HL-60/S4 (cell line): ENCODE measurements at regions not wholly inside any gene's neighbourhood (a gene's known extent, or its start where the extent isn't known, plus 50 kb on each side); places are given as distances from the start of the nearest gene placed in this dataset.
"Not testable (repeated sequence)": the region's sequence is repeated elsewhere in the genome, so short reads cannot be mapped to it uniquely, and the experiment has no call there.

Experiments used
- in situ Hi-C: fragments of 300-500 bp; cut with MboI; formaldehyde crosslinking; loops from 2 replicates; pipeline ENCODE4 v1.14.3; 2022; ENCODE audit warnings: low sequenced_read_pairs

DNA sequence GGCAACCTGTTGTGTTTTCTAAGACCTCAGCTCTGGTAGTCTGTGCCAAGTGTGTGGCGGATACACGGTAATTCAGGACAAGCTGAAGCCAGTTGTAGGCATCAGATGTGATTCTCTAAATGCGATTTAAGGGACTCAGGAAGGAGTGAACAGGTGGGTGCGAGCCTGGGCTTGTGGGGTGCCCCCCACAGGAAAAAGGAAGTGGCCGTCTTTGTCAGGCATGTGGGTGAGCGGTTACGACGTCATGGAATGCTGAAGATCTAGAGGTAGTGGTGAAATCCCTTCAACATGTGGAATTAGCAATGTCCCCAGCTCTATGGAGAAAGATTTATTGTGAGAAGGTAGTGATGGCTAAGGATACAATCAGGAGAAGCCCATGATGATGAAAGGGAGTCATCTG, 95.1 kb upstream of the EXOC2 start:
- in situ Hi-C loops = loop anchor here (25.0 kb wide), 2 partner anchors 201 to 624 kb away; no protein-coding TSS in a partner anchor

- in situ Hi-C loops = loop anchor here (25.0 kb wide), 2 partner anchors 200 to 625 kb away; no protein-coding TSS in a partner anchor
Measured at GRCh38 chr6:786946-787763, 94.2 kb upstream of the EXOC2 start.

GRCh38 chr6:783966-784735, 91.2 kb upstream of the EXOC2 start:
- in situ Hi-C loops = loop anchor here (25.0 kb wide), 2 partner anchors 197 to 628 kb away; no protein-coding TSS in a partner anchor

DNA sequence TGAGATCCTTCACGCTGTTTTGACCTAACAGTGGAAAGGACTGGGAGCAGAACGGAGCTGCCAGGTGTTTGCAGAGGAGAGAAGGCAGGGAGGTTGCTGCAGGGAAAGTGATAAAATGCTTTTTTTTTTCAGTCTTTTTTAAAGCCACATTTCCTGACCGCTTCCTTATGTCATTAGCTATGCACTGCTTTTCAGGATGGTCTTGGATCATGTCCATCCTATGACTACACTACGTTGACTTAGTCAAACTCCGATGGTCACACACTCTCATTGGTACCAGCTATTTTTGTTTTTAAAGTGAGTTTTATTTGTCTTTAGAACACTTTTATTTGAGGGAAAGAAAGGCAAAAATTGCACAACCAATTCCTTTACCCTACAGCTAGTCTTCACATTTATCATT, 89.2 kb upstream of the EXOC2 start:
- in situ Hi-C loops = loop anchor here (25.0 kb wide), 2 partner anchors 195 to 630 kb away; no protein-coding TSS in a partner anchor

- in situ Hi-C loops = loop anchor here (25.0 kb wide), 2 partner anchors 194 to 631 kb away; no protein-coding TSS in a partner anchor
Measured at GRCh38 chr6:781350-781961, 88.5 kb upstream of the EXOC2 start.

- in situ Hi-C loops = loop anchor here (25.0 kb wide), 2 partner anchors 193 to 632 kb away; no protein-coding TSS in a partner anchor
Measured at GRCh38 chr6:780706-781105, 87.8 kb upstream of the EXOC2 start.

GRCh38 chr6:776951-777350, 84.0 kb upstream of the EXOC2 start:
- in situ Hi-C loops = loop anchor here (25.0 kb wide), 2 partner anchors 190 to 635 kb away; no protein-coding TSS in a partner anchor

DNA sequence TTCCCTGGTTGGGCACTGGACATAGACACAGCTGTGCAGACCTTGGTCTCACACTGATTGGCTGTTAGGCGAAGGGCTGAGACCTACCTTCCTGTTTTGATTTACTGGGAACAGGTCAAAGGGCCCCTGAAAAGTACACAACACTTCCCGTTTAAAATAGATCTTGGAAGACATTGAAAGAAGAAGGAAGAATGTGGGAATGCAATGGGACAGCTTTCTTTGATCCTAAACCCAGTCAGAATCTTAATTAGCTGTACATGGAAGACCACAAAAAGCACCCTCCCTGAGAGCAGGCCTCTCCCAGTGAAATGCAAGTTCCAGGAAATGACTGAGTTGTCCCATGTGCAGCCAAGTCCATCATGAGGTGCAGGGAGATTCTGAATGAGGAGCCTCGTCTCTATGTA, 83.6 kb upstream of the EXOC2 start:
- in situ Hi-C loops = loop anchor here (25.0 kb wide), 2 partner anchors 189 to 636 kb away; no protein-coding TSS in a partner anchor

GRCh38 chr6:775863-776262, 82.9 kb upstream of the EXOC2 start:
- in situ Hi-C loops = loop anchor here (25.0 kb wide), 2 partner anchors 189 to 636 kb away; no protein-coding TSS in a partner anchor

DNA sequence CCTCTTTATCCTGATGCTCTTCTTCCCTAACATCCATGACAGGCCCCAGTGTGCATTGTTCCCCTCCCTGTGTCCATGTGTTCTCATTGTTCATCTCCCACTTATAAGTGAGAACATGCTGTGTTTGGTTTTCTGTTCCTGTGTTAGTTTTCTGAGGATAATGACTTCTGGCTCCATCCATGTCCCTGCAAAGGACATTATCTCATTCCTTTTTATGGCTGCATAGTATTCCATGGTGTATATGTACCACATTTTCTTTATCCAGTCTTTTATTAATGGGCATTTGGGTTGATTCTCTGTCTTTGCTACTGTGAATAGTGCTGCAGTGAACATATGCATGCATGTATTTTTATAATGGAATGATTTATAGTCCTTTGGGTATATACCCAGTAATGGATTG, 78.7 kb upstream of the EXOC2 start:
- in situ Hi-C loops = not testable (repeated sequence)

GRCh38 chr6:767755-768512, 75.0 kb upstream of the EXOC2 start:
- in situ Hi-C loops = no loop called here

DNA sequence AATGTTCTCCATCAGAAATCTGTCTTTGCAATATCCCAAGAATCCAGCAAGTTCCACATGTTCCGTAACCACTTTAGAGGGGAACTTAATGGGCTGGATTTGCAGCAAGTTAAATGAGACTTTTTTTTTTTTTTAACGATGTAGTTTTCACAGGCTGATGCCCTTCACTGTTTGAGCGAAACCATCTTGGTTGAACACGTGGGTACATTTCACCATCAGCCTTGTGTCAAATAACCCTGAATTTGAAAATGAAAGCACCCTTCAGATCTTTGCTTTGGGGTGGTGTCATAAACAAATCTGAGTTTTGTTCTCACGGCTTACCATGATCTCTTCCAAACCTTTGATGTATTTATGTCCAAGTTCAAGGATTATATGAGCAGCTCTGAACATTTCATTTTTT, 73.7 kb upstream of the EXOC2 start:
- in situ Hi-C loops = no loop called here

- in situ Hi-C loops = no loop called here
Measured at GRCh38 chr6:761997-762396, 69.1 kb upstream of the EXOC2 start.

- in situ Hi-C loops = no loop called here
Measured at GRCh38 chr6:760982-761955, 68.3 kb upstream of the EXOC2 start.

DNA sequence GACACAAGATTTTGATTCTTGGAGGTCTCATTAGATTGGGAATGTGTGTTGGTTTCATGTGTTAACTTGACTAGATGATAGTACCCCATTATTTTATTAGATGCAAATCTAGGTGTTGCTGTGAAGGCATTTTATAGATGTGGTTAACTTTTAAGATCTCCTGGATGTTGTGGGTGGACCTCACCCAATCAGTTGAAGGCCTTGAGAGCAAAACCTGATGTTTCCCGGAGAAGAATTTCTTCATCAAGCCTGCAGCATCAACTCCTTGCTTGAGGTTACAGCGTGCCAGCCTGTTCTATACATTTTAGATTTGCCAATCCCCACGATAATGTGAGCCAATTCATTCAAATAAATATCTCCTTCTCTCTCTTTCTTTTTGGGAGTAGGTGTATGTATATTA, 66.8 kb upstream of the EXOC2 start:
- in situ Hi-C loops = no loop called here

GRCh38 chr6:756224-756623, 63.3 kb upstream of the EXOC2 start:
- in situ Hi-C loops = no loop called here

GRCh38 chr6:754202-754601, 61.3 kb upstream of the EXOC2 start:
- in situ Hi-C loops = no loop called here

DNA sequence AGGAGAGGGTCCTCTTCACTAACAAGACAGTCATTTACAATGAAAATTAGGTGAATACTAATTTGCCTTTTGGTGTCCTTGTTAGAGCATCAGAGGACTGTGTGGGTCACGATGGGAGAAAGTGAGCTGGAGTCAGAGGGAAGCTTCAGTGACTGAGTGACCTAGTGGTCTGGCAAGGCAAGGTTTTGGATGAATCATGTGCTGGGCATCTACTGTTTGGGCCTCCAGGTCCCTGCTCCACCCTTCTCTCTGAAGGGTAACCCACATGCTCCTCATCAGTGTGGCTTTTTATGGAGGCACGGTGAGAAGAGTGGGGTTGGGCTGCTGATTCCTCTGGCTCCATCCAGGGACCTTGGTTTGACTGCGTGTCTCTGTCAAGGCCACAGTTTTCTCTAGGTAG, 60.5 kb upstream of the EXOC2 start:
- in situ Hi-C loops = no loop called here

DNA sequence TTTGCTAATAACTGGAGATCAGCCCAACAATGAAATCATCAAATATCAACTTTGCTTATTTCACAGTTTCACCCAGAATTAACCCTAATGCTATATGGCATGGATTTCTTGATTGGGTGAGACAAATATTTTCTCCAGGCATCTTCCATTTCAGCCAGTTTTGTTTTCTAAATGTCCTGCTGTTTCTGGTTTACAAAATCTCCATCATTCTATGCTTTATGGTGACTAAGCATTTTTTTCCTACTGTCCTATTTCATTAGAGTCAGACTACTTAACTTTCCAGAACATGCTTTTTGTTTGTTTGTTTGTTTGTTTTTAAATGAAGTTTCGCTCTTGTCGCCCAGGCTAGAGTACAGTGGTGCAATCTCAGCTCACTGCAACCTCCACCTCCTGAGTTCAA, 59.5 kb upstream of the EXOC2 start:
- in situ Hi-C loops = no loop called here
